ENCODE measurements at regions not wholly inside any gene's neighbourhood (a gene's known extent, or its start where the extent isn't known, plus 50 kb on each side); places are given as distances from the start of the nearest gene placed in this dataset.
"Not testable (repeated sequence)": the region's sequence is repeated elsewhere in the genome, so short reads cannot be mapped to it uniquely, and the experiment has no call there.

- DNase-seq (ENCODE audit: low spot score) = no peak
- in situ Hi-C loops (cut with MboI; ENCODE audit: low pct_unique_long_range_greater_than_20kb, low sequenced_read_pairs, unreplicated experiment) = no loop called here
- no peak for TF ChIP-seq CTCF (IDR thresholded peaks at IDR 0.05; ENCODE audit: extremely low read depth, insufficient read depth, missing control alignments)
Observed at GRCh38 chr1:112841825-112842224, 114.2 kb downstream of the SLC16A1 start.

GRCh38 chr1:112840631-112841624 is 115.1 kb downstream of the SLC16A1 start:
- DNase-seq (ENCODE audit: low spot score) = no peak
- no peak for TF ChIP-seq CTCF (IDR thresholded peaks at IDR 0.05; ENCODE audit: extremely low read depth, insufficient read depth, missing control alignments)
- in situ Hi-C loops (cut with MboI; ENCODE audit: low pct_unique_long_range_greater_than_20kb, low sequenced_read_pairs, unreplicated experiment) = no loop called here

GRCh38 chr1:112836642-112837041 is 119.4 kb downstream of the SLC16A1 start:
- no peak for TF ChIP-seq CTCF (IDR thresholded peaks at IDR 0.05; ENCODE audit: extremely low read depth, insufficient read depth, missing control alignments)
- in situ Hi-C loops (cut with MboI; ENCODE audit: low pct_unique_long_range_greater_than_20kb, low sequenced_read_pairs, unreplicated experiment) = no loop called here
- no peak for DNase-seq (ENCODE audit: low spot score)

GRCh38 chr1:112833806-112834205 is 118.7 kb upstream of the PPM1J start:
- TF ChIP-seq CTCF (IDR thresholded peaks at IDR 0.05; ENCODE audit: extremely low read depth, insufficient read depth, missing control alignments) = no peak
- no peak for DNase-seq (ENCODE audit: low spot score)
- in situ Hi-C loops (cut with MboI; ENCODE audit: low pct_unique_long_range_greater_than_20kb, low sequenced_read_pairs, unreplicated experiment) = no loop called here

- DNase-seq (ENCODE audit: low spot score); in situ Hi-C loops (cut with MboI; ENCODE audit: low pct_unique_long_range_greater_than_20kb, low sequenced_read_pairs, unreplicated experiment): not testable (repeated sequence)
Observed at GRCh38 chr1:112832259-112832658, 117.1 kb upstream of the PPM1J start.

GRCh38 chr1:112829691-112830090 is 114.6 kb upstream of the PPM1J start:
- DNase-seq (ENCODE audit: low spot score); in situ Hi-C loops (cut with MboI; ENCODE audit: low pct_unique_long_range_greater_than_20kb, low sequenced_read_pairs, unreplicated experiment): not testable (repeated sequence)

GRCh38 chr1:112828716-112829115 is 113.6 kb upstream of the PPM1J start:
- TF ChIP-seq CTCF (IDR thresholded peaks at IDR 0.05; ENCODE audit: extremely low read depth, insufficient read depth, missing control alignments) = no peak
- no peak for DNase-seq (ENCODE audit: low spot score)

GRCh38 chr1:112827391-112827790 is 112.3 kb upstream of the PPM1J start:
- in situ Hi-C loops (cut with MboI; ENCODE audit: low pct_unique_long_range_greater_than_20kb, low sequenced_read_pairs, unreplicated experiment); DNase-seq (ENCODE audit: low spot score): not testable (repeated sequence)

More at GRCh38 chr1:112828716-112829115, 113.6 kb upstream of the PPM1J start:
- in situ Hi-C loops (cut with MboI; ENCODE audit: low pct_unique_long_range_greater_than_20kb, low sequenced_read_pairs, unreplicated experiment) = no loop called here

Data from GM13977 (cell line).